ENCODE measurements at regions not wholly inside any gene's neighbourhood (a gene's known extent, or its start where the extent isn't known, plus 50 kb on each side); places are given as distances from the start of the nearest gene placed in this dataset.

DNA sequence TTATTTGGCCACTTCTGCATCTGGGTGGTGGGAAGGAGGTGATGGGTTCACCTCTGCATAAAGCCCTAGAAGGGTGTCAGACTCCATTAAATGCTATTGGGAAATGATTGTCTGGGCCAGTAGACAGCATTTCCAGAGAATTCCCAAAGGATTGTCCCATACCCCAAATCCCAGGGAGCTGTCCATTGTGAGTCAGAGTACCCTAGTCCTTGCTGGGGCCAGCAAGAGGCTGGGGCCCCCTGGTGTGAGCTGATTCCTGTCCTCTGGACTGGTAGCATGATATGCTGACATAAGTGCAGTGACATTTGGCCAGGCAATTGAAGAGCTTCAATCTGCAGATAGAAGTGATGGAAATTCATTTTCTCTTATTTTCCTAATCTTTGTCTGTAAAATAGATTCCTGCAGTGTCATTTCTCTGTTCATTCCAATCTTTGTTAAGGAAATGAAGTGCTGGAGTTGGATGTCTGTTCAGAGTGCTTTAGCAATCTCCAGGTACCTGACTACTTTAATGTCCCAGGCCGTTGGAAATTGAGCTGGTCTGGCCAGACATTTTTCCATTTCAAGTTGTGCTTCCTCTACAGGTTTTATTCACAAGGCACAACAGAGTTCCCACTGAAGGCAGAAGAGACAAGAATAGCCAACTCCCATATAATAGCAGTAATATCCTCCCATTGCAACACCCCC lies 91.2 kb downstream of the RPLP1 start:
- dilution Hi-C loops (cut with HindIII; ENCODE audit: low sequenced_read_pairs, unreplicated experiment) (no loop called here), intact Hi-C loops (cut with micrococcal nuclease) (no loop called here), in situ Hi-C loops (cut with MboI; ENCODE audit: low sequenced_read_pairs) (no loop called here)
- ChIA-PET POLR2A (ENCODE audit: unreplicated experiment) (no interaction called here), CTCF (no interaction called here)
- H4K8ac ChIP-seq (ENCODE audit: low read depth in 2 of 2, low read length in 2 of 2): no peak overlapping the region
- H4K5ac ChIP-seq (ENCODE audit: low read depth, low read length): no peak overlapping the region
- no peak overlapping the region for H2AK9ac ChIP-seq (replicated peaks; ENCODE audit: low read depth, low read length, poor library complexity)
- DNase-seq (no peak), ATAC-seq (ENCODE audit: low read depth) (no peak)
- WGBS, 2 experiments (ENCODE audit: extremely low coverage in 2 of 2, insufficient read length in 1 of 2): no CpG with 5 or more reads among the region's 1 CpG
- no peak overlapping the region for H2BK5ac ChIP-seq (ENCODE audit: low read depth, low read length, poor library complexity, severe bottlenecking)
- no peak overlapping the region for H3K27ac ChIP-seq (ENCODE audit: insufficient read depth, low read length)
- H2AK5ac ChIP-seq (ENCODE audit: low read depth, low read length): no peak overlapping the region
- no peak overlapping the region for H2BK20ac ChIP-seq (ENCODE audit: low read depth, low read length)
- H3K9ac ChIP-seq (ENCODE audit: low read depth, low read length): no peak overlapping the region
- no peak overlapping the region for H3K4me3 ChIP-seq (ENCODE audit: insufficient read depth, low read depth, low read length)
- H3K56ac ChIP-seq (ENCODE audit: extremely low read depth, insufficient read depth, low read length): no peak overlapping the region
- H4K91ac ChIP-seq (ENCODE audit: insufficient read depth, low read depth, low read length): no peak overlapping the region
- H3K27me3 ChIP-seq (ENCODE audit: control insufficient read depth, insufficient read depth, low read length): peaks cover 71% of the 10 kb centered on the region
- H3K4me2 ChIP-seq (ENCODE audit: low read depth, low read length): no peak overlapping the region
- no peaks in the 10 kb centered on the region for H4K20me1 ChIP-seq (ENCODE audit: insufficient read depth, low read length)
- H3K9me3 ChIP-seq (ENCODE audit: control insufficient read depth, insufficient read depth, low read length): no peaks in the 10 kb centered on the region; the same call in 1 of the 2 replicates
- no peak overlapping the region for H3K14ac ChIP-seq (replicated peaks; ENCODE audit: low read depth, low read length)
- H2BK120ac ChIP-seq (ENCODE audit: low read depth, low read length): no peak overlapping the region
- no peaks in the 10 kb centered on the region for H3K4me1 ChIP-seq (ENCODE audit: control insufficient read depth, insufficient read depth, low read length)
- no peaks in the 10 kb centered on the region for H3K9me1 ChIP-seq (ENCODE audit: insufficient read depth, low read length)
- no TSS peak for BruUV-seq (replicated peaks)
- H2AFZ ChIP-seq (replicated peaks; ENCODE audit: low read length, poor library complexity): no peak overlapping the region
- no peak overlapping the region for H3K18ac ChIP-seq (ENCODE audit: low read depth, low read length)
- H3K4ac ChIP-seq (ENCODE audit: low read depth, low read length): no peak overlapping the region
- no peaks in the 10 kb centered on the region for H3K36me3 ChIP-seq (ENCODE audit: control insufficient read depth, insufficient read depth, low read length)
- no peak overlapping the region for H3K23ac ChIP-seq (ENCODE audit: low read depth, low read length)
- no peak for TF ChIP-seq CHD1 (IDR thresholded peaks at IDR 0.05; ENCODE audit: low read depth, low read length)
- no peak for TF ChIP-seq MAFK (IDR thresholded peaks at IDR 0.05; ENCODE audit: low read depth, low read length)
- no peak for TF ChIP-seq NFE2L2 (IDR thresholded peaks at IDR 0.05; ENCODE audit: low read depth, low read length)
- H3K79me1 ChIP-seq (ENCODE audit: low read depth in 1 of 2, low read length in 2 of 2): no peaks in the 10 kb centered on the region
- H2BK15ac ChIP-seq (ENCODE audit: low read depth, low read length): no peak overlapping the region
